ENCODE measurements at regions not wholly inside any gene's neighbourhood (a gene's known extent, or its start where the extent isn't known, plus 50 kb on each side); places are given as distances from the start of the nearest gene placed in this dataset.
"Not testable (repeated sequence)": the region's sequence is repeated elsewhere in the genome, so short reads cannot be mapped to it uniquely, and the experiment has no call there.

DNA sequence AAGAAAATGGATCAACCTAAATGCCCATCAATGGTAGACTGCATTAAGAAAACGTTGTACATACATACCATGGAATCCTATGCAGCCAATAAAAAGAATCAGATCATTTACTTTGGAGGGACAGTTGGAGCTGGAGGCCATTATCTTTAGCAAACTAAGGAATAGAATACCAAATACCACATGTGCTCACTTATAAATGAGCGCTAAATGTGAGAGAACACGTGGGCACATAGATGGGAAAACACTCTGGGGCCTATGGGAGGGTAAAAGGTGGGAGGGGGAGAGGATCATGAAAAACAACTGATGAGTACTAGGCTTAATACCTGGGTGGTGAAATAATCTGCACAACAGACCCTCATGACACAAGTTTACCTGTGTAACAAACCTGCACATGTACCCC is 1729.9 kb upstream of the PCDH10 start:
- no peak for DNase-seq

DNA sequence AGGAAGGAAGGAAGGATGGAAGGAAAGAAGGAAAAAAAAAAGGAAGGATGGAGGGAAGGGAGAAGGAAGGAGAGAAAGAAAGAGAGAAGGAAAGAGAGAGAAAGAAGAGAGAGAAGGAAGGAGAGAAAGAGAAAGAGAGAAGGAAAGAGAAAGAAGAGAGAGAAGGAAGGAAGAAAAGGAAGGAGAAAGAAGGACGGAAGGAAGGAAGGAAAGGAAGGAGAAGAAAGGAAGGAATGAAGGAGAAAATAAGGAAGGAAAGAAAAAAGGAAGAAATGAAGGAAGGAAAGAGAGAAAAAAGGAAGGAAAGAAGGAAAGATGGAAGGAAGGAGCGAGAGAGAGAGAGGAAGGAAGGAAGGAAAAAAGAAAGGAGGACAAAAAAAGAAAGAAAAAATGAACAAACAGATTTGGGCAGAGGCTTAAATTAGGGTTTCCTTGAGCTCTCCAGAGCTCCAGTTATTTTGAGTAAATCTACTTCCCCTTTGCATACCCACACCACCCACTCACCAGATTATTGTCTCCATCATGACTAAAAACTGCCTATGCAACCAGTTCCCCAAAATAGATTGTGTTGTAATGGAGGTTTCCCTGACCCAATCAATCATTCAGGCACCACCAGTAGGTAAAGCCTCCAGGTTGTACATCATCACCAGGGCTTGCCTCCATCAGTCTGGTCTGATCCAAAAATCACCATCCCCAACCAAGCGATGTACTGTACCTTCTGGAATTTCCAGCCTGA is 1722.9 kb upstream of the PCDH10 start:
- no peak for DNase-seq

DNA sequence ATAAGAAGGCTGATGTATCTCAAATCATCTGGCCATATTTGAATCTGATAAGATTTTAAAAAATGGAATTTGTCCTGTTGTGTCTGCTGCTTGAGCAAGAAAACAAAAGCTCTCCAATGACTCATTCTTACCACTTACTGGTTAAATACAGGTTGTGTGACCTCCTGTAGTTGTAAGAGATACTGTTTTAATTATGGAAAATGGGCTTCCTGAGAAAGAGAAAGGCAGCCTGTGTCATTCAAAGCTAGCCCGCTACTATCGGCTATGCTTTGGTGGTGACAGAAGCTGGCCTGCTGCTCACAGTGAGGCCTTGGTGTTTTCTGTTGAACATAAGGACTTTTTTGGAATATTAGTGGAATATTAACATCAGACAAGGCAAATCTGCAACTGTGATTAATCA is 1722.1 kb upstream of the PCDH10 start:
- DNase-seq: no peak

DNA sequence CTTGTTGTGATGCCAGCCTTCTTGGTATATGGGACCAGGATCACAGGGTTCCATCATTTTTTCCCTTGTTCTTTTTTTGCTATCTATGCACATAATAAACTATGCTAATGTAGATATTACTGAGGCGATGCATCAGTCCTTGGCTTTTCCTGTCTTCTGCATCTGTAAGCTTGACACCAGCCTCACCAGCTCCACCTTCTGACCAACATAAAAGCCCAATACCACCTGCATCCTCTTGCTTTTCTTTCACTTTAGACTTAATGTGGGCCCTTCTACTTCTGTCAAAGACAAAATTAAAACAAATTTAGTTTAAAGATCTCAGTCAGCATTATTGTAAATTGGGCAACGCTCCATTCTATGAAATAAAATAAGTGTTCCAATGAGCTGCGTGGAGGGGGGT is 1718.8 kb upstream of the PCDH10 start:
- no peak for DNase-seq

DNA sequence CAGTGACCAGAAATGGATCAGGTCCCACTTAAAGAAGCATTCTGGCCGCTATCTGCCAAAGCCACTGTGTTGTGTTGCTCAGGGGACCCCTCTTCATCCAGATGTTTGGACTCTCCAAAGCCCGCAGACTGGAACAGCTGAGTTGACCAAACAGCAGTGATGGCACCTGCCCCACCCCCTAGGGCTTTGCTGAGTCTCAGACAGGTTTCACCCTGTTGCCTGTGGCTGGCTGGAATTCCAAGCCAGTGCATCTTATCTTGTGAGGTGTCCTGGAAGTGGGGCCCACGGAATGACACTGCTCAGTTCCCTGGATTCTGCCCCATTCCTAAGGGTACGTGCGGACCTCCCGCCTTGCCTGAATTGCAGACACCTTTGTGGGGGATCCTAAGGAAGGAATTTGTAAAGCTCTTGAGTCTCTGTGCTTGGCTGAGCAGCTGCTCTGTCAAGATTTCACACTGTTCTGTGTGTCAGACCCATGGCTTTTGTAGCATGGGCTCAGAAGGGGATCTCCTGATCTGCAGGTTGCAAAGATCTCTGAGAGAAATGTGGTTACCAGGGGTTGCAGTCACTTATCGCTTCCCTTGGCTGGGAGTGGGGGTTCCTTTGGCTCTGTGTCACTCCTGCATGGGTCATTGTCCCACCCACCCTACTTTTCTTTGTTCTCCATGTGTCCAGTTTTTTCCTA is 1707.9 kb upstream of the PCDH10 start:
- DNase-seq: no peak

DNA sequence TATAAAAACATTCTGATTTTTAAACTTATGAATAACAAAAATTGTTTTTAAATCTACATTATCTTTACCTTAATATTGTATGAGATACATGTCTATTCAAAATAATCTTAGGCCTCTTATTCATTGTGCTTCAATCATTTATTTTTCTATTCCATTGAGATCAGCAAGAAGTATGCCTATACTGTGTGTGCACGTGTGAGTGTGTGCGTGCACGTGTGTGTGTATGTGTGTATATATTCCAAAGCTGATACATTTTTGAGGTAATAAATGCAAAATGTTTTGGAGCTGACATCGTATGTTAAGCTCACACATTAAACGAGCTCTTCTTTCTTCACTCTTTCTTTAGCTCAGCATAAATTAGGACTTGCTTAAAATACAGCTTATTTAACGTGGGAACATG is 1701.2 kb upstream of the PCDH10 start:
- DNase-seq: no peak

DNA sequence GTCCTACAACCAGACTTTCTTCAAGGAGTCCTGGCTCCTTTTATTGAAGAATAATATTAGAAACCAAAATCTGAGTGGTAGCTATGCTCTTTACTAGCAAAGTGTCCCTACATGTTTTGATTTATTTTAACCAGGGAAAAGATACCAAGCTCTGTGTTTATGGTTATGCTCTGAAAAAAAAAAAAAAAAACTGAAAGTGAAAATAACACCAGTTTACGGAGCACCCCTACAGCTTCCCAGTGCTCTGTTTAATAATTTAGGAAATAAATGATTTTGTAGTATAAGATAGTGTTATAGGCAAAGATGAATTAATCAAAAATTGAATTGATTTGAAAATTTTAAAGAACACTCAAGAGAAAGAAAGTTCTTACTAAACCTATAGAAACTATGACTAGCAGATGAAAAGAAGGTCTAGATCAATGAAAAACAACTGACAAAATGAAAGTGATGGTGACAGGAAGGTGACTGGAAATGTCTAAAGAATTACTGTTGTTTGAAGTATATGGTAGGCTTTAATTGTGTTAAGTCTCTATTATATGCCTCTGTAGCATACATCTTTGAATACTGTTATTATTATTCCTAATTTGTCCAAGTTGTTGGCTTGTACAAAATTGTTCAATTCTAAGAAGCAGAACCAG is 1698.4 kb upstream of the PCDH10 start:
- no peak for DNase-seq

DNA sequence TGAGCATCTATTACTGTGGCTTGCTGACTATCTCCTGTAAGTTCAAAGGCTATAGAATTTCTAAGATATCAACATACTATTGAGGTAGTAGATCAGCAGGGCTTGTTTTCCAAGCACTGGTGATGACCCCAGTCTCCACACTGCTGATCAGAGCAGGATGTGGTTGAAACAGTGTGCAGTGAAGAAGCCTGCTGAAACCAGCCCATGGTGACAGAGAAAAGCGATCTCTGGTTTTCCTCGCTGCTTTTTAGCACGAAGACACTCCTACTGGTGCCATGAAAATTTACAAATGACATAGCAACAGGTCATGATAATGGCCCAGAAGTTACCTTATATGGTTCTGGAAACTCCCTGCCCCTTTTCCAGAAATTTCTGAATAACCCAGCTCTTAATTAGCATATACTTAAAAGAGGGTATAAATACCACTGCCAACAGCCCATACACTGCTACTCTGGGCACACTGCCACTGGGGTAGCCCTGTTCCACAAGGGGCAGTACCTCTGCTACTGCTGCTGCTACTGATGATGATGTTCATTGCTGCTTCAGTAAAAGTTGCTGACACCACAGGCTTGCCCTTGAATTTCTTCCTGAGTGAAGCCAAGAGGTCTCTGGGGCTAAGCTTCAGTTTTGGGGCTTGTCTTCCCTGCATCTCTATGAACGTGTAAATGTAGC is 1689.5 kb upstream of the PCDH10 start:
- DNase-seq: no peak

DNA sequence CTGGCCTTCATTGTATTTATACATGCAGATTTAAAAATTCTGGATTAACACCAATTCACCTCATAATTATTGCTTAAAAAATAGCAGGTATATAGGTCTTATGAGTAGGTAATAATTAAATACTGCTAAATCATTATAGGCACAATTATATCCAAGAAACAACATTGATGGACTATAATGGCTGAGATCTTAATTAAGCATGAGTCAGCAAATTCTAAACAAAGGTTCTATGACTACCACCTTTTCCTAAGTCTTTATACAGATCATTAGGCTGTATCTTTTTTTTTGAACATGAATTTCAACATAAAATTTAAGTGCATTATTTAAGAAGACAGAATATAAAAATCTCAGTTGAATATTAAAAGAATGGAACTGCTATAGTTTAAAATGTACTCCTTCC is 1678.7 kb upstream of the PCDH10 start:
- DNase-seq: no peak

DNA sequence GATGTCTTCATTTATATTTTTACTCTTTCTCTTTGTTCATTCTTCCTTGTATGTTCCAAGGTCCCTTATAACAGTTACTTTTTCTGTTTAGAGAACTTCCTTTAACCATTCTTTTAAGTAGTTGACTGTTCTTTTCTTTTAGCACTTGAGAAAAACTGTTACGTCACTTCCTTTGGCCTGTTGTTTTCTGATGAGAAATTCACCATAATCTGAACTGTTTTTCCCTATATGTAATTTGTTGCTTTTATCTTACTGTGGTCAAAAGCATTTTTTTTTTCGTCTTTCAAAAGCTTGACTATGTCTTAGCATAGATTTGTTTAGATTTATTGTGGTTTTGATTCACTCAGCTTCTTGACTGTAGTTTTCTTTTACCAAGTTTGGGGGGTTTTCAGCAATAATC is 1660.3 kb upstream of the PCDH10 start:
- no peak for DNase-seq

DNA sequence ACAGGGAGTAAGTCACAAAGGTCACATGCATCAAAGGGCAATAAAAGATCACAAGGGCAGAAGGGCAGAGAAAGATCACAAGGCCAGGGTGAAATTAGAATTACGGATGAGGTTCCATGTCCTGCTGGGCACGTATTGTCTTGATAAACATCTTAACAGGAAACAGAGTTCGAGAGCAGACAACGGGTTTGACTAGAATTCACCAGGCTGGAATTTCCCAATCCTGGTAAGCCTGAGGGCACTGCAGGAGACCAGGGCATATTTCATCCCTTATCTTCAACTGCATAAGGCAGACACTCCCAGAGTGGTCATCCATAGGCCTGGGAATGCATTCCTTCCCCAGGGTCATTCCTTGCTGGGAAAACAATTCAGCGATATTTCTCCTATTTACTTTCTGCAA is 1652.9 kb upstream of the PCDH10 start:
- not testable (repeated sequence) for DNase-seq

DNA sequence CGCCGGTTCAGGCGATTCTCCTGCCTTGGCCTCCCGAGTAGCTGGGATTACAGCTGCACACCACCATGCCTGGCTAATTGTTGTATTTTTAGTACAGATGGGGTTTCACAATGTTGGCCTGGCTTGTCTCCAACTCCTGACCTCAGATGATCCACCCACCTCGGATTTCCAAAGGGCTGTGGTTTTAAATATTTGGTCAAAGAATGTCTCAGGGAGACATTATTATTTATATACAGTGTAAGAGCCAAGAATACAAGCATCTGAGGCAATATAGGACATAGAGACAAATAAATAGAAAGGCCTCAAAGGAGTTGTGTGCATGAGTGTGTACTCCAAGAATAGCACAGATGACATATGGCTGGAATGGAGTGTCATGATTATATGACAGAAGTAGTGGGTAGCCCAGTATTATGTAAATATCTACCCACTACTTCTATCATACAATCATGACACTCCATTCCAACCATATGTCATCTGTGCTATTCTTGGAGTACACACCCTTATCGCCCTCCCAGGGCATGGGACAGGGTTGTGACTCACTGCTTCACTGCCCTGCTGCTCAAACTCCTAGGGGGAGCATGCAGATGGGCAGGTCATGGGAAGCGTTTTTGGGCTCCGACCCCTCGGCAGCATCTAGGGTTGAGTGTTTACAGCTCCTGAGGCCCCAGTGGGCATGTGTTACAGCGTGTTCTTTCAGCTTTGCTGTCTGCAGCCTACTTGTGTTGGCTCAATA is 1649.8 kb upstream of the PCDH10 start:
- DNase-seq: no peak

DNA sequence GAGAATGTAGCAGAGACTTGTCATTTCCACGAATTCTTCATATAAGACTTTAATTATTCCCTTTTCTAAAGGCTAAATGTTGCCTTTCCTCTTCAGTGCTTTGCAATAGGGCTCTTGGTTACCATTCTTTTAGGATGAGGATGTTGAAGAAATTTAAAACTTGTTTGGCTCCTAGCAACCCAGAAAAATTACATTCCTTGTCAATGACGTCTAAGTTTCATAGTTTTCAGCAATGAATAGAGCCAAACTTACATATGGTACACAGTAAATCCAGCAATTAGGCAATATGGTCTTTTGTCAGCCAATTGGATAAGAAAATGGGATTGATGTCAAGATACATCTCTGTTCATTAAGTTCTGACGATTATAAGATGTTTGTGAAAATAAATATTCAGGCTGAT is 1639.6 kb upstream of the PCDH10 start:
- no peak for DNase-seq

DNA sequence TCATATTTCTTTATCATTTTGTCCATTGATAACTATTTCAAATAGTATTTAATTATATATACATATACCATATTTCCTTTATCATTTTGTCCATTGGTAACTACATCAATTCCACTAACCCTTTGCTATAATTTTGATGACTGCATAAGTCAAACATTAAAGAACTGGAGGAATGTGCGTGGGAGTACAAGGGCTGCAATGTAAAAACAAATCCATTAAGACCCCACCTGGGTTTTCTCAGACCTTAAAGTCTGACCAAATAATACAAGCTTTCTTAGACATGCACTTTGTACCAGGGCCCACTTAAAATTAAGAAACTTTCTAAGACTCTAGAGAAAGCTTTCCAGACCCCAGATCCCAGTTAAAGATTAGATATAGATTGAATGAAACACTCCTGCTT is 1622.4 kb upstream of the PCDH10 start:
- DNase-seq: no peak

DNA sequence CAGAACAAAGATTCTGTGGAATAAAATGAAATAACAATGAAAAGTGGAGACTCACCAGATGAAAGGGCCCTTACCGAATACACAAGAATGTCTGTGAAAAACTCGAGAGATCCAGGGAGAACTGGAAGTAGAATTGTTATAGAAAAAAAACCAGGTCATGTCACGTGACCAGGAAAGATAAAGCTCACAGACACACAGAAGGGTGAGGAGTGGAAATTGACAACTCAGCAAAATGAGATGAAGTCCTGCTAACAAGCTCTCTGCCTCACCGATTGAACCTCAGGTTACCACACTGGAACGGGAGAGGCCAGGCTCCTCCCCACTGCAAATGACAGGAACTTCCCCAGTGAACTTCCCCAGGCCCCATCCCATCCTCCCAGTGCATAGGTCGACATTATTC is 1618.0 kb upstream of the PCDH10 start:
- DNase-seq: no peak

DNA sequence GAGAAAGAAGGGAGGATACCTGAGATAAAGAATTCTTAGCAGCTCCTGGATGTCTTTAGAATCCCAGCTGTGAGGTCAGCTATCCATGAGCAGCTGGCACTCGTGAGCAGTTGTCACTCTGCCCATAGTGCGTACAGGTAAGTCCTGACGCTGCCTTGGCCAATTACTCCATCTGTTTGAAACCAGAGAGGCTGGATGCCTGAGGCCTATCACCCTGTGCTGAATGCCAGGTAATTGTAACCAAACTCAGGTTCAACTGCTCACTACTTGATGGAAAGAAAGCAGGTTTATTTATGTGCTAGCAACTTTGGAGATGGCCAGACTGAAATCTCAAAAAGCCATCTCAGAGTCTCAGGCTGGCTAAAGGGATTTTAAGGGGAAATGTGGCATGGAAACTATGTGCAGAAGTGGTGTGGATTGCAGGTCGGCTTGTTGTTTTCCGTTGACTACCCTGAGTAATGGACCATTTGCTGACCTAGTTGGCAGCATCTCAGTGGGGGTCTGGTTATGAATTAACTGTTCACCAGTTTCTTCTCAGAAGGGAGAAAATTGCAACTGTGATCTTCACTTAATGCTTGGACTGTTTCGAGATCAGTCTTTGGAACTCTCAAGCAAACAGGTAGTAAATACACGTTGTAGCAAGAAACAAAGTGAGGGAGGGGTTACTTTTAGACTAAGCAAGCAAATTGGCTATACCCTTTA is 1614.0 kb upstream of the PCDH10 start:
- no peak for DNase-seq

DNA sequence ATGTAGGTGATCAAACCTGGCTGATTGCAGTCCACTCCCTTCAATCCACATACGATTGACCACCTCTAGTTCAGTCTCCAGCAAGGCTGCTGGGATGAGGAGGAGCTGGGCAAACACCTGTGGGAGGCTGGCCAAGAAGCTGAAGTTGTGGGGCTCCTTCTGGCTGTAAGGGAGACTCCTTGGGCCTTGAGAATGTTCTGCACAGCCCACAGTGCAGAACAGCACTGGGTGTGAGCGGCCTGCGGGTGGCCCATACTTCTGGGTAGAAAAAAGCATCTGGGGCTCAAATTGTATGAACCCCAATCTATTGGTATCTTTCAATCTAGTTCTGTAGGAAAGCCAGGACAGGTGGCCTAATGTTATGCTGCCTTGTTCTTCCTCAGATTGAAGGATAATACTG is 1608.8 kb upstream of the PCDH10 start:
- no peak for DNase-seq

DNA sequence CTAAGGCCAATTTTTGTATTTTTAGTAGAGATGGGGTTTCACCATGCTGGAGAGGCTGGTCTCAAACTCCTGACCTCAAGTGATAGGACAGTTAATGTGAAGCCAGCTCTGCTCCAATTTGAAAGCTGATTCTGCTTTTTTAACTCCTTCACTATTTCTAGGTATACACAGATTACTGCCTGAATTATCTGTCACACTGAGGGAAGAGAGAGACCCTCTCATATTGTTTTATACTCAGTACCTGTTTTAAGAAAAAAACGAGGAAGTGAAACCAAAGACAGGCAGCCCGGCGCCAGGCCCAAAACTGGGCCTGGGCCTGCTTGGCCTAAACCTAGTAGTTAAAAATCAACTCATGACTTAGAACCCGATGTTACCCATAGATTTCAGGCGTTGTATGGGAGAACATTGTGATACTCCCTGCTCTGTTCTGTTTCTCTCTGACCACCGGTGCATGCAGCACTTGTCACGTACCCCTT is 1601.5 kb upstream of the PCDH10 start:
- no peak for DNase-seq

DNA sequence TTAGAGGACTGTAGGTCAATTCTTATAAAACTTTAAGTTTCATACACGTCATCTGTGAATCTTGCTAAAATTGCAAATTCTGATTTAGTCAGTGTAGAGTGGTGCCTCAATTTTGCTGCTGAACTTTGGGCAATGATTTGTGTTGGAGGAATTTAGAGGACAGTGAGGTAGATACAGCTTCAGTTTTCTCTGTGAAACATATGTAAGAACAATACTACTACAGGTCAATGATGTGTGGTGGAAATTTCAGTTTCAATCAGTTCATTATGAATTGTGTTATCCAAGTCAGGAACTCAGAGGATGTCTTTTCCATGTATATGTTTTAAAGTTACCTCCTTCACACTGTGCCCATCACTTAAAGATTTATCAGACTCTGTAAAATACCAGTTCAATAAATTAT is 1597.8 kb upstream of the PCDH10 start:
- no peak for DNase-seq

DNA sequence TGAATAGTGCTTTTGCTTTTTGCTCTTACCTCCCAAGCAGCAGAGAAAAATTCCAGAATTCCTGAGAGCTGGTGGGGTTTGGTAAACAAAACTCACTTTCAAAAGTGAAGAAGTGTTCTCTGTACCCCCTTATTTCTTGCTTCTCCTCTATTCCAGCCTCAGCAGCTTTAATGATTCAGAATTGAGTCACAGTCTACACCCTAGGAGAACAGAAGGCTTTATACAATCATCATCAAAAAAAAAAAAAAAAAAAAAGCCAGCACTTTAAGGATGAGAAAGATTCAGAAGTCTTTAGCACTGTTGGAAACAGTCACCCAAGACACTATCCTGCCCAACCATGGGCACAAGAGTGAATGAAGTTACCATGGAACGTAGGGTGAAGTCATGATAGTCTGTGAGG is 1583.1 kb upstream of the PCDH10 start:
- DNase-seq: no peak

DNA sequence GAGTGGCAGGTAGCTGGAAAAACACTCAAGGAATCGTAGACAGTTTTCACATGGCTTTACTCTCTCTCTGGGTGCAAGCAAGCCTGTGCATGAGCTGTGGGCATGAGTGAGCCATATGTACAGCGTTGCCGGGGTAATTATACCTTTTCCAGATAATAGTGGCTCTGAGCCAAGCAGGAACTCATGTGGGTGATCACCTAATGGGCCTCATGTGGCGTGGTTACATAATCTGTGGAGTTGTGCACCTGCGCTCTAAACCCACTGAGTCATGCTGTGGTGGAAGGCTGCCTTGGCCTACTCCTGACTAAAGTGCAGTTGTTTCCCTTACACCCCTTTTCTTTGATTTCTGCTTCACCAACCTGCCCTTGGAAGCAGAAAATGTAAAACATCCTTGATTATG is 1564.5 kb upstream of the PCDH10 start:
- DNase-seq: no peak

DNA sequence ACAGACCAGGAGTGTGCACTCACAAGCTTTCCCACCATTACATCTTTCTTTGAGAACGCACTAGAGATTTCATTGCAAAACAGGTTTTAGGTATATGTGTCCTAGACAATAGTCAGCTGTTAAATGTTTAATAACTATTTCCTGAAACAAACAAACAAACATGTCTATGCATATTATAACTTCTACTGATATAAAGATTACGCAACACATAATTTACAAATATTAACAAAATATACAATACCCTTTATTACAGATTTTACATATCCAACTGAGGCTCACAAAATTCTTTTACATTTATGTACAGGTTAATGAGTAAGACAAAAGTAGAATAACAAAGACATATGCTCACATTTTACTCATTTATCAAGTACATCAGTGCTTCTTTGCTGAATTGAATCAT is 1554.0 kb upstream of the PCDH10 start:
- no peak for DNase-seq

Data from GF-D8 (cell line).